ENCODE measurements at regions not wholly inside any gene's neighbourhood (a gene's known extent, or its start where the extent isn't known, plus 50 kb on each side); places are given as distances from the start of the nearest gene placed in this dataset.

- TF ChIP-seq CTCF (IDR thresholded peaks at IDR 0.05) (no peak), TCF7L2 (IDR thresholded peaks at IDR 0.05; ENCODE audit: low read depth, low read length) (no peak), REST (IDR thresholded peaks at IDR 0.05; ENCODE audit: insufficient read depth in 1 of 2, low read depth in 2 of 2, low read length in 1 of 2) (no peak), POLR2AphosphoS5 (IDR thresholded peaks at IDR 0.05; ENCODE audit: low read depth, low read length) (no peak), SIN3A (IDR thresholded peaks at IDR 0.05; ENCODE audit: borderline replicate concordance, insufficient read depth, low read depth, low read length) (no peak)
- CTCF ChIA-PET = no interaction called here
- Histone ChIP-seq H3K36me3 (ENCODE audit: control insufficient read depth, insufficient read depth, low read length) (no peaks in the 10 kb centered on the region), H3K4me1 (ENCODE audit: control insufficient read depth, insufficient read depth, low read length) (no peaks in the 10 kb centered on the region), H3K4me3 (ENCODE audit: low read depth in 2 of 2, low read length in 2 of 2) (no peak overlapping the region), H3K9me3 (ENCODE audit: control insufficient read depth, insufficient read depth, low read depth, low read length) (no peaks in the 10 kb centered on the region), H3K27ac (ENCODE audit: low read length) (no peak overlapping the region), H3K27me3 (ENCODE audit: control insufficient read depth, insufficient read depth, low read length) (no peaks in the 10 kb centered on the region)
- intact Hi-C loops (cut with micrococcal nuclease; ENCODE audit: unreplicated experiment) = no loop called here
- POLR2A ChIA-PET = no interaction called here
- BruUV-seq (replicated peaks) = no TSS peak
- DNase-seq (ENCODE audit: low read depth, low spot score) = no peak
- no peak for ATAC-seq
- in situ Hi-C loops (cut with HindIII; ENCODE audit: low pct_unique_long_range_greater_than_20kb, low sequenced_read_pairs) = no loop called here
Measured at GRCh38 chr21:20266441-20266710, 731.8 kb upstream of the NCAM2 start.

- in situ Hi-C loops (cut with HindIII; ENCODE audit: low pct_unique_long_range_greater_than_20kb, low sequenced_read_pairs) (no loop called here), intact Hi-C loops (cut with micrococcal nuclease; ENCODE audit: unreplicated experiment) (no loop called here)
- Histone ChIP-seq H3K36me3 (ENCODE audit: control insufficient read depth, insufficient read depth, low read length) (no peaks in the 10 kb centered on the region), H3K4me3 (ENCODE audit: low read depth in 2 of 2, low read length in 2 of 2) (no peak overlapping the region), H3K9me3 (ENCODE audit: control insufficient read depth, insufficient read depth, low read depth, low read length) (no peaks in the 10 kb centered on the region), H3K27me3 (ENCODE audit: control insufficient read depth, insufficient read depth, low read length) (no peaks in the 10 kb centered on the region), H3K27ac (ENCODE audit: low read length) (no peak overlapping the region), H3K4me1 (ENCODE audit: control insufficient read depth, insufficient read depth, low read length) (no peaks in the 10 kb centered on the region)
- CTCF ChIA-PET = no interaction called here
- ATAC-seq = no peak
- DNase-seq (ENCODE audit: low read depth, low spot score) = no peak
- BruUV-seq (replicated peaks) = no TSS peak
- POLR2A ChIA-PET = interaction anchor here (0.5 kb wide), 1 partner anchor 281 kb away, joined by 3 read pairs; no protein-coding TSS in a partner anchor
- TF ChIP-seq REST (IDR thresholded peaks at IDR 0.05; ENCODE audit: insufficient read depth in 1 of 2, low read depth in 2 of 2, low read length in 1 of 2) = no peak
Measured at GRCh38 chr21:20270365-20271055, 727.7 kb upstream of the NCAM2 start.
